ENCODE measurements at regions not wholly inside any gene's neighbourhood (a gene's known extent, or its start where the extent isn't known, plus 50 kb on each side); places are given as distances from the start of the nearest gene placed in this dataset.

DNA sequence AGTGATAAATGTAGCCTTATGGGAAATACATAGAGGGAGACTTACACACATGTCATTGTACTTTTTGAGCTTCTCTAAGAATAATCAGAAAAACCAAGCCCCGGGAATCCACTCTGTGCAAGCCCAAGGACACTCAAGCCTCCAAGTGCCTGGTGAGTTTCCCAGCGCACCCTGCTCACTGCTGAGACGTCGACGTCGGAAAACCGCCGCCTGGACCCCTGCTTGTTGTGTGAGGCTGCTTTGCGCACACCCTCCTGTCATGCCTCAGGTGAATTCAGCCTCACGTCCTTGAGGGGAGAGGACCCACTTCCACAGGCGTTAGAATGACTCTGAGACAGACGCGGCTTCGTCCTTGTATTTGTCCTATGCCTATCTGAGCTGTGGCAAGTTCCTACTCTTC lies 368.4 kb upstream of the AKR1E2 start:
- TF ChIP-seq SPI1 (IDR thresholded peaks at IDR 0.05; ENCODE audit: borderline replicate concordance, low read depth) (no peak), GABPA (IDR thresholded peaks at IDR 0.05; ENCODE audit: low read depth) (no peak), POLR2AphosphoS5 (IDR thresholded peaks at IDR 0.05; ENCODE audit: low read depth) (no peak)
- TF ChIP-seq, protein P1, sequence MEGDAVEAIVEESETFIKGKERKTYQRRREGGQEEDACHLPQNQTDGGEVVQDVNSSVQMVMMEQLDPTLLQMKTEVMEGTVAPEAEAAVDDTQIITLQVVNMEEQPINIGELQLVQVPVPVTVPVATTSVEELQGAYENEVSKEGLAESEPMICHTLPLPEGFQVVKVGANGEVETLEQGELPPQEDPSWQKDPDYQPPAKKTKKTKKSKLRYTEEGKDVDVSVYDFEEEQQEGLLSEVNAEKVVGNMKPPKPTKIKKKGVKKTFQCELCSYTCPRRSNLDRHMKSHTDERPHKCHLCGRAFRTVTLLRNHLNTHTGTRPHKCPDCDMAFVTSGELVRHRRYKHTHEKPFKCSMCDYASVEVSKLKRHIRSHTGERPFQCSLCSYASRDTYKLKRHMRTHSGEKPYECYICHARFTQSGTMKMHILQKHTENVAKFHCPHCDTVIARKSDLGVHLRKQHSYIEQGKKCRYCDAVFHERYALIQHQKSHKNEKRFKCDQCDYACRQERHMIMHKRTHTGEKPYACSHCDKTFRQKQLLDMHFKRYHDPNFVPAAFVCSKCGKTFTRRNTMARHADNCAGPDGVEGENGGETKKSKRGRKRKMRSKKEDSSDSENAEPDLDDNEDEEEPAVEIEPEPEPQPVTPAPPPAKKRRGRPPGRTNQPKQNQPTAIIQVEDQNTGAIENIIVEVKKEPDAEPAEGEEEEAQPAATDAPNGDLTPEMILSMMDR (IDR thresholded peaks at IDR 0.05; ENCODE audit: insufficient read depth, low read length) = no peak
- TF ChIP-seq, protein P2, sequence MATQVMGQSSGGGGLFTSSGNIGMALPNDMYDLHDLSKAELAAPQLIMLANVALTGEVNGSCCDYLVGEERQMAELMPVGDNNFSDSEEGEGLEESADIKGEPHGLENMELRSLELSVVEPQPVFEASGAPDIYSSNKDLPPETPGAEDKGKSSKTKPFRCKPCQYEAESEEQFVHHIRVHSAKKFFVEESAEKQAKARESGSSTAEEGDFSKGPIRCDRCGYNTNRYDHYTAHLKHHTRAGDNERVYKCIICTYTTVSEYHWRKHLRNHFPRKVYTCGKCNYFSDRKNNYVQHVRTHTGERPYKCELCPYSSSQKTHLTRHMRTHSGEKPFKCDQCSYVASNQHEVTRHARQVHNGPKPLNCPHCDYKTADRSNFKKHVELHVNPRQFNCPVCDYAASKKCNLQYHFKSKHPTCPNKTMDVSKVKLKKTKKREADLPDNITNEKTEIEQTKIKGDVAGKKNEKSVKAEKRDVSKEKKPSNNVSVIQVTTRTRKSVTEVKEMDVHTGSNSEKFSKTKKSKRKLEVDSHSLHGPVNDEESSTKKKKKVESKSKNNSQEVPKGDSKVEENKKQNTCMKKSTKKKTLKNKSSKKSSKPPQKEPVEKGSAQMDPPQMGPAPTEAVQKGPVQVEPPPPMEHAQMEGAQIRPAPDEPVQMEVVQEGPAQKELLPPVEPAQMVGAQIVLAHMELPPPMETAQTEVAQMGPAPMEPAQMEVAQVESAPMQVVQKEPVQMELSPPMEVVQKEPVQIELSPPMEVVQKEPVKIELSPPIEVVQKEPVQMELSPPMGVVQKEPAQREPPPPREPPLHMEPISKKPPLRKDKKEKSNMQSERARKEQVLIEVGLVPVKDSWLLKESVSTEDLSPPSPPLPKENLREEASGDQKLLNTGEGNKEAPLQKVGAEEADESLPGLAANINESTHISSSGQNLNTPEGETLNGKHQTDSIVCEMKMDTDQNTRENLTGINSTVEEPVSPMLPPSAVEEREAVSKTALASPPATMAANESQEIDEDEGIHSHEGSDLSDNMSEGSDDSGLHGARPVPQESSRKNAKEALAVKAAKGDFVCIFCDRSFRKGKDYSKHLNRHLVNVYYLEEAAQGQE (IDR thresholded peaks at IDR 0.05; ENCODE audit: insufficient replicate concordance, low read depth) = no peak
- Histone ChIP-seq H3K27me3 (ENCODE audit: insufficient read depth, poor library complexity, severe bottlenecking) (no peaks in the 10 kb centered on the region), H3K4me3 (replicated peaks; ENCODE audit: insufficient read depth, low read length) (no peak overlapping the region), H3K27ac (replicated peaks) (no peak overlapping the region)
- no peak for DNase-seq (ENCODE audit: low read depth in 1 of 2, low spot score in 1 of 2)

DNA sequence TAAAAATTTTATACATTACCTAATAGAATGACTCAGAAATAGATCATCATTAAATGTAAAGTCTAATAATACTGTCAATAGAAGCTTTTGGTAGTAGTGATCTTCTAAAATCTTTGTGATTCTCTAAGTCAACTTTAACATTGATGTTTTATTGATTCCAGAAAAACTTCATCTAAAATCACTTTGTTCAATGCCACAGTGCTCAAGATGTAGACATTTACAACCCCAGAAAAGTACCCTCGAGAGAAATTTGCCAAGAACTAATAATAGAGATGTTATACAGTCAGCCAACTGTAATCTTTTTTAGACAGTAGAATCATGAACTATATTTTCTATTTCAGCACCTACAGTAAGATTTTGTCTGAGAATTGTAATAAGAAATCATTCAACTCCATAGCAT lies 369.2 kb upstream of the AKR1E2 start:
- Histone ChIP-seq H3K27me3 (ENCODE audit: insufficient read depth, poor library complexity, severe bottlenecking) (no peaks in the 10 kb centered on the region), H3K4me3 (replicated peaks; ENCODE audit: insufficient read depth, low read length) (no peak overlapping the region), H3K27ac (replicated peaks) (no peak overlapping the region)
- DNase-seq (ENCODE audit: low read depth in 1 of 2, low spot score in 1 of 2) = no peak
- TF ChIP-seq, protein P1 (IDR thresholded peaks at IDR 0.05; ENCODE audit: insufficient read depth, low read length) = no peak
- TF ChIP-seq POLR2AphosphoS5 (IDR thresholded peaks at IDR 0.05; ENCODE audit: low read depth) (no peak), SPI1 (IDR thresholded peaks at IDR 0.05; ENCODE audit: borderline replicate concordance, low read depth) (no peak), GABPA (IDR thresholded peaks at IDR 0.05; ENCODE audit: low read depth) (no peak)
- TF ChIP-seq, protein P2 (IDR thresholded peaks at IDR 0.05; ENCODE audit: insufficient replicate concordance, low read depth) = no peak

DNA sequence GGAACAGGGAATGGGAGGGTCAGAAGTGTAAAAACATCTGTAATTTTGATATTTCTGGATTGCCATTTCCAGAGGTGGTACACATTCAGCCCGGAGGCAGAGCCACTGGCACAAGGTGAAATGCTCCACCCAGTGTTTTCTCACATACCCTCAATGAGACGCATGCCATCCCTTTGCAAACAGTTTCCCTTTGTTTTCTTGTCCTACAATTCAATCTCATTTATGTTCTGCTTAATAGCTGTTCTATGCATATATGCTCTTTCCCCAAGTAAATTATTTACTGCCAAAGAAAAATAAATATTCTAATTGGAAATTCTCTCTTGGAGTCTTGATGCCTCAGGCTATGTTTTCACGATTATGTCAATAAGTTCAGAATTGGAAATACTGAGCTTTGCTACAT lies 369.7 kb upstream of the AKR1E2 start:
- TF ChIP-seq SPI1 (IDR thresholded peaks at IDR 0.05; ENCODE audit: borderline replicate concordance, low read depth) = no peak
- Histone ChIP-seq H3K27ac (replicated peaks) (no peak overlapping the region), H3K27me3 (ENCODE audit: insufficient read depth, poor library complexity, severe bottlenecking) (no peaks in the 10 kb centered on the region), H3K4me3 (replicated peaks; ENCODE audit: insufficient read depth, low read length) (no peak overlapping the region)
- no peak for DNase-seq (ENCODE audit: low read depth in 1 of 2, low spot score in 1 of 2)

- Histone ChIP-seq H3K27ac (replicated peaks) (no peak overlapping the region), H3K4me3 (replicated peaks; ENCODE audit: insufficient read depth, low read length) (no peak overlapping the region), H3K27me3 (ENCODE audit: insufficient read depth, poor library complexity, severe bottlenecking) (no peaks in the 10 kb centered on the region)
- no peak for DNase-seq (ENCODE audit: low read depth in 1 of 2, low spot score in 1 of 2)
- TF ChIP-seq SPI1 (IDR thresholded peaks at IDR 0.05; ENCODE audit: borderline replicate concordance, low read depth) (no peak), POLR2AphosphoS5 (IDR thresholded peaks at IDR 0.05; ENCODE audit: low read depth) (no peak), GABPA (IDR thresholded peaks at IDR 0.05; ENCODE audit: low read depth) (no peak)
- TF ChIP-seq, protein P1 (IDR thresholded peaks at IDR 0.05; ENCODE audit: insufficient read depth, low read length) = no peak
- TF ChIP-seq, protein P2 (IDR thresholded peaks at IDR 0.05; ENCODE audit: insufficient replicate concordance, low read depth) = no peak
Observed at GRCh38 chr10:4453950-4454349, 372.1 kb upstream of the AKR1E2 start.
